ENCODE measurements at regions not wholly inside any gene's neighbourhood (a gene's known extent, or its start where the extent isn't known, plus 50 kb on each side); places are given as distances from the start of the nearest gene placed in this dataset.

DNA sequence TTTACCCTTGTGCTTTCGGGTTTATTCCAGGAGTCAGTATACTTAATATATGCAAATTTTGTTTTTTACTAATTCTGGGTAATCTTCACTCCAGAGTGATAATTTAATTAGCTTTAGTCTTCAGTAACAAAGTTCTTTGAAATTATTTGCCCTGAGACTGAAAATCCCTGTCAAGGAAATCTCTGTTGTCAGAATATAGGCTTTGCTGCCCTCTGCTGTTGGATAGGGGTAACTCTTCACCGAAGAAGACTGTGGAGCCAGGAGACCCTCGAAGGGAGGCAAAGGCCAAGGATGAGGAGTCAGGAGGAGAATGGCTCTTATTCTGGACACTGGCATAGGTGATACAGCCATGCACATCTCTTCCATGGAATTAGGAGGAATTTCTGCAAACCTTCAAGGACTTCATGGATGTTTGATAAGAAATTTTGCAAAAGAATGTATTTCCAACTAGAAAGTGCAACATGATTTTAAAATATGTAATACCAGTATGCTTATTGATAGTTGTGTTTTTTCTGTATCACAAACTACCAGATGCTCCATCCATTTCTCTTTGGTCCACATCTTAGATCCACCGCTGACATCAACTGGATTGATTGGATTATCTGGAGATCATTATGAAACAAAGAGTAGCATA, 182.3 kb downstream of the RDH14 start:
- TF ChIP-seq, protein P1, sequence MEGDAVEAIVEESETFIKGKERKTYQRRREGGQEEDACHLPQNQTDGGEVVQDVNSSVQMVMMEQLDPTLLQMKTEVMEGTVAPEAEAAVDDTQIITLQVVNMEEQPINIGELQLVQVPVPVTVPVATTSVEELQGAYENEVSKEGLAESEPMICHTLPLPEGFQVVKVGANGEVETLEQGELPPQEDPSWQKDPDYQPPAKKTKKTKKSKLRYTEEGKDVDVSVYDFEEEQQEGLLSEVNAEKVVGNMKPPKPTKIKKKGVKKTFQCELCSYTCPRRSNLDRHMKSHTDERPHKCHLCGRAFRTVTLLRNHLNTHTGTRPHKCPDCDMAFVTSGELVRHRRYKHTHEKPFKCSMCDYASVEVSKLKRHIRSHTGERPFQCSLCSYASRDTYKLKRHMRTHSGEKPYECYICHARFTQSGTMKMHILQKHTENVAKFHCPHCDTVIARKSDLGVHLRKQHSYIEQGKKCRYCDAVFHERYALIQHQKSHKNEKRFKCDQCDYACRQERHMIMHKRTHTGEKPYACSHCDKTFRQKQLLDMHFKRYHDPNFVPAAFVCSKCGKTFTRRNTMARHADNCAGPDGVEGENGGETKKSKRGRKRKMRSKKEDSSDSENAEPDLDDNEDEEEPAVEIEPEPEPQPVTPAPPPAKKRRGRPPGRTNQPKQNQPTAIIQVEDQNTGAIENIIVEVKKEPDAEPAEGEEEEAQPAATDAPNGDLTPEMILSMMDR (IDR thresholded peaks at IDR 0.05): peak; percentile 85
- no peak for TF ChIP-seq EZH2 (IDR thresholded peaks at IDR 0.05; ENCODE audit: borderline replicate concordance, insufficient read depth, low read depth, low read length, poor library complexity, severe bottlenecking)

Measured in B cell (primary cell).